ENCODE measurements at regions not wholly inside any gene's neighbourhood (a gene's known extent, or its start where the extent isn't known, plus 50 kb on each side); places are given as distances from the start of the nearest gene placed in this dataset.

DNA sequence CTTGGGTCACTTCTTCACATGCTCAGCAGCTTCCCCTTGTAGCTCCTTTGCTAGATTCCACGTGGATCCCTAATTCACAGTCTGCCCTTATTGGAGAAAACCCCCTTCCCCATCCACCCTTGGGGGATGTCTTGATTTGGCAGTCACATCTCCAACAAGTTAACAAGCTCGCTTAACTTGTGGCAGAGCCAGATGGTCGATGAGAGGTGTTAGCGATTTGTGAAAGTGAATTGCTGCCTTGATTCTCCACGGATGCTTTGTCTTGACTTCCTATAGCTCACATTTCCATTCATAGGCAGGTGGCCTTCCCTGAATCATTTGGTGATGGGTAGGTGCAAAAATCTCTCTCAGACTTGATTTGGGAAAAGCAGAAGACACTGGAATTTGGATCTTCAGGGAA is 387.9 kb downstream of the TCERG1L start:
- TF ChIP-seq, protein P1, sequence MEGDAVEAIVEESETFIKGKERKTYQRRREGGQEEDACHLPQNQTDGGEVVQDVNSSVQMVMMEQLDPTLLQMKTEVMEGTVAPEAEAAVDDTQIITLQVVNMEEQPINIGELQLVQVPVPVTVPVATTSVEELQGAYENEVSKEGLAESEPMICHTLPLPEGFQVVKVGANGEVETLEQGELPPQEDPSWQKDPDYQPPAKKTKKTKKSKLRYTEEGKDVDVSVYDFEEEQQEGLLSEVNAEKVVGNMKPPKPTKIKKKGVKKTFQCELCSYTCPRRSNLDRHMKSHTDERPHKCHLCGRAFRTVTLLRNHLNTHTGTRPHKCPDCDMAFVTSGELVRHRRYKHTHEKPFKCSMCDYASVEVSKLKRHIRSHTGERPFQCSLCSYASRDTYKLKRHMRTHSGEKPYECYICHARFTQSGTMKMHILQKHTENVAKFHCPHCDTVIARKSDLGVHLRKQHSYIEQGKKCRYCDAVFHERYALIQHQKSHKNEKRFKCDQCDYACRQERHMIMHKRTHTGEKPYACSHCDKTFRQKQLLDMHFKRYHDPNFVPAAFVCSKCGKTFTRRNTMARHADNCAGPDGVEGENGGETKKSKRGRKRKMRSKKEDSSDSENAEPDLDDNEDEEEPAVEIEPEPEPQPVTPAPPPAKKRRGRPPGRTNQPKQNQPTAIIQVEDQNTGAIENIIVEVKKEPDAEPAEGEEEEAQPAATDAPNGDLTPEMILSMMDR (conservative IDR thresholded peaks at IDR 0.05; ENCODE audit: low read length), result no peak
- TF ChIP-seq EZH2phosphoT487 (IDR thresholded peaks at IDR 0.05; ENCODE audit: borderline replicate concordance, low read depth, low read length), result no peak
